ENCODE measurements at regions not wholly inside any gene's neighbourhood (a gene's known extent, or its start where the extent isn't known, plus 50 kb on each side); places are given as distances from the start of the nearest gene placed in this dataset.
"Not testable (repeated sequence)": the region's sequence is repeated elsewhere in the genome, so short reads cannot be mapped to it uniquely, and the experiment has no call there.

GRCh38 chr12:74780182-74780849, 242.7 kb downstream of the ATXN7L3B start:
- no peak overlapping the region for H2AFZ ChIP-seq (ENCODE audit: low read length)
- DNase-seq = peak; percentile 38
- POLR2A ChIA-PET (ENCODE audit: unreplicated experiment) = interaction anchor here (0.6 kb wide), 1 partner anchor 1149 kb away, joined by 5 read pairs; no protein-coding TSS in a partner anchor

GRCh38 chr12:74780850-74781241, 243.2 kb downstream of the ATXN7L3B start:
- H3K9me2 ChIP-seq (replicated peaks; ENCODE audit: low read length); H3K4me3 ChIP-seq (ENCODE audit: low read length); H3K4me2 ChIP-seq (ENCODE audit: low read length); H2AFZ ChIP-seq (ENCODE audit: low read length); H3K27ac ChIP-seq (ENCODE audit: low read length); H3K9me3 ChIP-seq (ENCODE audit: low read length); DNase-seq; H3K79me2 ChIP-seq (ENCODE audit: low read length); H4K20me1 ChIP-seq (ENCODE audit: low read length); intact Hi-C loops (cut with micrococcal nuclease); H3K36me3 ChIP-seq (ENCODE audit: low read depth, low read length); CTCF ChIA-PET; H3K4me1 ChIP-seq (ENCODE audit: insufficient read depth, low read length); ATAC-seq; BruUV-seq (replicated peaks); H3F3A ChIP-seq (ENCODE audit: low read length, unreplicated experiment); H3K27me3 ChIP-seq (ENCODE audit: low read length); H3K9ac ChIP-seq (ENCODE audit: low read length): not testable (repeated sequence)
- POLR2A ChIA-PET (ENCODE audit: unreplicated experiment) = interaction anchor here (0.6 kb wide), 1 partner anchor 200 kb away, joined by 3 read pairs; no protein-coding TSS in a partner anchor

More at GRCh38 chr12:74780182-74780849, 242.7 kb downstream of the ATXN7L3B start:
- no TSS peak for BruUV-seq (replicated peaks)
- TF ChIP-seq EZH2 (IDR thresholded peaks at IDR 0.05; ENCODE audit: low read length, unreplicated experiment) (no peak), CTCF (conservative IDR thresholded peaks at IDR 0.05; ENCODE audit: low read depth, low read length) (no peak), EZH2phosphoT487 (IDR thresholded peaks at IDR 0.05; ENCODE audit: borderline replicate concordance, low read length) (no peak)
- Histone ChIP-seq H3K27ac (ENCODE audit: low read length) (no peak overlapping the region), H3K4me3 (ENCODE audit: low read length) (no peak overlapping the region), H3K9me2 (replicated peaks; ENCODE audit: low read length) (no peaks in the 10 kb centered on the region), H3K9me3 (ENCODE audit: low read length) (no peaks in the 10 kb centered on the region), H3K79me2 (ENCODE audit: low read length) (no peaks in the 10 kb centered on the region), H3K4me2 (ENCODE audit: low read length) (no peak overlapping the region), H3F3A (ENCODE audit: low read length, unreplicated experiment) (no peaks in the 10 kb centered on the region), H3K4me1 (ENCODE audit: insufficient read depth, low read length) (peaks cover 9% of the 10 kb centered on the region; the same call in 1 of the 2 replicates), H3K27me3 (ENCODE audit: low read length) (no peaks in the 10 kb centered on the region), H4K20me1 (ENCODE audit: low read length) (no peaks in the 10 kb centered on the region), H3K9ac (ENCODE audit: low read length) (no peak overlapping the region), H3K36me3 (ENCODE audit: low read depth, low read length) (no peaks in the 10 kb centered on the region)
- intact Hi-C loops (cut with micrococcal nuclease) = no loop called here
- CTCF ChIA-PET = interaction anchor here (0.6 kb wide), 1 partner anchor 689 kb away, joined by 3 read pairs; no protein-coding TSS in a partner anchor
- peak; percentile 76 for ATAC-seq

- H3K36me3 ChIP-seq (ENCODE audit: low read depth, low read length) = no peaks in the 10 kb centered on the region
- no peak overlapping the region for H3K4me2 ChIP-seq (ENCODE audit: low read length)
- no peak overlapping the region for H3K9ac ChIP-seq (ENCODE audit: low read length)
- POLR2A ChIA-PET (ENCODE audit: unreplicated experiment) = no interaction called here
- intact Hi-C loops (cut with micrococcal nuclease) = no loop called here
- H3K27me3 ChIP-seq (ENCODE audit: low read length) = no peaks in the 10 kb centered on the region
- no peak overlapping the region for H3K4me3 ChIP-seq (ENCODE audit: low read length)
- no peak for TF ChIP-seq CTCF (conservative IDR thresholded peaks at IDR 0.05; ENCODE audit: low read depth, low read length)
- no peak for TF ChIP-seq EZH2 (IDR thresholded peaks at IDR 0.05; ENCODE audit: low read length, unreplicated experiment)
- TF ChIP-seq EZH2phosphoT487 (IDR thresholded peaks at IDR 0.05; ENCODE audit: borderline replicate concordance, low read length) = no peak
- ATAC-seq = no peak
- H4K20me1 ChIP-seq (ENCODE audit: low read length) = no peaks in the 10 kb centered on the region
- H3K9me2 ChIP-seq (replicated peaks; ENCODE audit: low read length) = no peaks in the 10 kb centered on the region
- BruUV-seq (replicated peaks) = no TSS peak
- no peaks in the 10 kb centered on the region for H3K79me2 ChIP-seq (ENCODE audit: low read length)
- no peaks in the 10 kb centered on the region for H3K9me3 ChIP-seq (ENCODE audit: low read length)
- H2AFZ ChIP-seq (ENCODE audit: low read length) = no peak overlapping the region
- peaks cover 9% of the 10 kb centered on the region; the same call in 1 of the 2 replicates for H3K4me1 ChIP-seq (ENCODE audit: insufficient read depth, low read length)
- H3K27ac ChIP-seq (ENCODE audit: low read length) = no peak overlapping the region
- DNase-seq = no peak
- CTCF ChIA-PET = no interaction called here
- H3F3A ChIP-seq (ENCODE audit: low read length, unreplicated experiment) = no peaks in the 10 kb centered on the region
These were observed 244.4 kb downstream of the ATXN7L3B start for GRCh38 chr12:74781991-74782485.

Measured in PC-3 (cell line).